ENCODE measurements at regions not wholly inside any gene's neighbourhood (a gene's known extent, or its start where the extent isn't known, plus 50 kb on each side); places are given as distances from the start of the nearest gene placed in this dataset.

- Histone ChIP-seq H3K79me2 (ENCODE audit: control insufficient read depth, insufficient read depth, low read length) (no peaks in the 10 kb centered on the region), H3K4me2 (ENCODE audit: control insufficient read depth, insufficient read depth) (no peak overlapping the region), H3K4me3 (no peak overlapping the region), H4K20me1 (ENCODE audit: control insufficient read depth, insufficient read depth) (no peaks in the 10 kb centered on the region), H2AFZ (ENCODE audit: control insufficient read depth, low read depth, low read length) (no peak overlapping the region), H3K9me3 (replicated peaks; ENCODE audit: control insufficient read depth, insufficient read depth, low read length) (no peaks in the 10 kb centered on the region), H3K27ac (ENCODE audit: control insufficient read depth, insufficient read depth) (no peak overlapping the region), H3K27me3 (replicated peaks in 1 of 2; ENCODE audit: control insufficient read depth in 2 of 2, insufficient read depth in 2 of 2, low read length in 1 of 2) (no peaks in the 10 kb centered on the region), H3K4me1 (ENCODE audit: control insufficient read depth, insufficient read depth, low read length) (no peaks in the 10 kb centered on the region), H3K36me3 (ENCODE audit: control insufficient read depth in 2 of 2, insufficient read depth in 2 of 2, low read length in 1 of 2) (no peaks in the 10 kb centered on the region), H3K9ac (ENCODE audit: control insufficient read depth, insufficient read depth, low read length) (no peak overlapping the region)
- RAD21 ChIA-PET (ENCODE audit: unreplicated experiment), result no interaction called here
- CTCF ChIA-PET, result no interaction called here
- SMC1A ChIA-PET (ENCODE audit: uncharacterized antibody, unreplicated experiment), result interaction anchor here (0.6 kb wide), 1 partner anchor 363 kb away, joined by 4 read pairs; no protein-coding TSS in a partner anchor
- in situ Hi-C loops (cut with MboI), result no loop called here
- 32% methylated on average over 4 of the region's 4 CpGs for WGBS (ENCODE audit: insufficient coverage, insufficient replicate concordance, low lambda C conversion rate, missing lambda C conversion rate)
- FAIRE-seq (no peak), DNase-seq (ENCODE audit: low read depth, low spot score) (no peak), ATAC-seq (no peak)
- intact Hi-C loops (cut with micrococcal nuclease; ENCODE audit: unreplicated experiment), result no loop called here
- POLR2A ChIA-PET, result no interaction called here
- TF ChIP-seq SMAD5 (IDR thresholded peaks at IDR 0.05; ENCODE audit: low read depth) (no peak), RAD21 (IDR thresholded peaks at IDR 0.05; ENCODE audit: insufficient read depth, low read depth, low read length) (no peak), TCF3 (IDR thresholded peaks at IDR 0.05; ENCODE audit: borderline replicate concordance, insufficient read depth, low read depth, low read length) (no peak), RBBP5 (conservative IDR thresholded peaks at IDR 0.05) (no peak), CTCF (IDR thresholded peaks at IDR 0.05 in 2 of 3, conservative IDR thresholded peaks at IDR 0.05 in 1 of 3; ENCODE audit: control insufficient read depth in 2 of 3, extremely low read depth in 1 of 3, insufficient read depth in 1 of 3, low read depth in 3 of 3, low read length in 3 of 3) (no peak)
- BruUV-seq (replicated peaks), result no TSS peak
Observed at GRCh38 chr3:103499967-103500366, 1065.2 kb downstream of the ZPLD1 start.

GRCh38 chr3:103510760-103511159, 1075.9 kb downstream of the ZPLD1 start:
- CTCF ChIA-PET, result no interaction called here
- TF ChIP-seq CBFB (IDR thresholded peaks at IDR 0.05; ENCODE audit: low read depth) (no peak), ATF7 (IDR thresholded peaks at IDR 0.05; ENCODE audit: low read depth) (no peak)
- ATAC-seq (no peak), FAIRE-seq (no peak), DNase-seq (ENCODE audit: low read depth, low spot score) (no peak)
- Histone ChIP-seq H3K79me2 (ENCODE audit: control insufficient read depth, insufficient read depth, low read length) (no peaks in the 10 kb centered on the region), H3K4me1 (ENCODE audit: control insufficient read depth, insufficient read depth, low read length) (no peaks in the 10 kb centered on the region), H3K9me3 (replicated peaks; ENCODE audit: control insufficient read depth, insufficient read depth, low read length) (no peaks in the 10 kb centered on the region), H3K9ac (ENCODE audit: control insufficient read depth, insufficient read depth, low read length) (no peak overlapping the region), H4K20me1 (ENCODE audit: control insufficient read depth, insufficient read depth) (no peaks in the 10 kb centered on the region), H3K36me3 (ENCODE audit: control insufficient read depth in 2 of 2, insufficient read depth in 2 of 2, low read length in 1 of 2) (no peaks in the 10 kb centered on the region), H3K27ac (ENCODE audit: control insufficient read depth, insufficient read depth) (no peak overlapping the region), H3K4me2 (ENCODE audit: control insufficient read depth, insufficient read depth) (no peak overlapping the region), H3K27me3 (replicated peaks in 1 of 2; ENCODE audit: control insufficient read depth in 2 of 2, insufficient read depth in 2 of 2, low read length in 1 of 2) (no peaks in the 10 kb centered on the region), H3K4me3 (no peak overlapping the region), H2AFZ (ENCODE audit: control insufficient read depth, low read depth, low read length) (no peak overlapping the region)
- WGBS (ENCODE audit: insufficient coverage, insufficient replicate concordance, low lambda C conversion rate, missing lambda C conversion rate), result 3% methylated on average over 2 of the region's 2 CpGs
- intact Hi-C loops (cut with micrococcal nuclease; ENCODE audit: unreplicated experiment) (no loop called here), in situ Hi-C loops (cut with MboI) (no loop called here)
- POLR2A ChIA-PET, result no interaction called here
- RAD21 ChIA-PET (ENCODE audit: unreplicated experiment), result no interaction called here
- no TSS peak for BruUV-seq (replicated peaks)
- SMC1A ChIA-PET (ENCODE audit: uncharacterized antibody, unreplicated experiment), result no interaction called here
